PC-9 (cell line): ENCODE measurements at regions not wholly inside any gene's neighbourhood (a gene's known extent, or its start where the extent isn't known, plus 50 kb on each side); places are given as distances from the start of the nearest gene placed in this dataset.

ENCODE experiments used
- BruUV-seq: library from RNA; stranded (reverse); fragments of 400-500 nt; replicated peaks from 2 replicates; lab custom pipeline; 2021; lab: Mats Ljungman, UMichigan
- CTCF ChIA-PET: fragments of 300-600 bp; sonication (Branson Sonifier 250); formaldehyde crosslinking; loops from one replicate; lab custom pipeline; 2022; ENCODE audit warnings: antibody characterized with exemption; lab: Charles Lee
- POLR2A ChIA-PET: fragments of 300-600 bp; sonication (Branson Sonifier 250); formaldehyde crosslinking; loops from one replicate; lab custom pipeline; 2022; ENCODE audit warnings: antibody characterized with exemption; ENCODE audit not compliant: unreplicated experiment; lab: Charles Lee
- DNase-seq, 2 experiments: peaks; one replicate each; pipeline versions ENCODE4 v3.0.0 to v3.0.0-alpha.2; 2015 to 2022; ENCODE audit warnings: mixed read lengths in 1 of 2
- H2AFZ ChIP-seq: fragments of 200-600 bp; sonication (generic); 2 replicates; pipeline ENCODE4 v1.8.1; 2017; ENCODE audit warnings: antibody characterized with exemption
- H3F3A ChIP-seq: fragments of 200-600 bp; sonication (generic); 2 replicates; pipeline ENCODE4 v1.8.1; 2017; ENCODE audit warnings: antibody characterized with exemption, mild to moderate bottlenecking, low read depth; ENCODE audit not compliant: insufficient read depth
- H3K27ac ChIP-seq: fragments of 200-600 bp; sonication (generic); 2 replicates; pipeline ENCODE4 v1.6.1; 2016; ENCODE audit warnings: mixed run types
- H3K27me3 ChIP-seq: fragments of 200-600 bp; sonication (generic); 2 replicates; pipeline ENCODE4 v1.6.1; 2016; ENCODE audit warnings: low read depth, mixed run types; ENCODE audit not compliant: insufficient read depth
- H3K36me3 ChIP-seq: fragments of 200-600 bp; sonication (generic); 2 replicates; pipeline ENCODE4 v1.6.1; 2016; ENCODE audit warnings: low read depth, mixed run types
- H3K4me1 ChIP-seq: fragments of 200-600 bp; sonication (generic); replicated peaks from 2 replicates; pipeline ENCODE4 v1.6.1; 2016; ENCODE audit warnings: mixed run types; ENCODE audit not compliant: insufficient read depth
- H3K4me2 ChIP-seq: fragments of 200-600 bp; sonication (generic); 2 replicates; pipeline ENCODE4 v1.6.1; 2017; ENCODE audit warnings: mixed run types
- H3K4me3 ChIP-seq: fragments of 200-600 bp; sonication (generic); 2 replicates; pipeline ENCODE4 v1.6.1; 2016; ENCODE audit warnings: mixed run types
- H3K79me2 ChIP-seq: fragments of 200-600 bp; sonication (generic); 2 replicates; pipeline ENCODE4 v1.6.1; 2017; ENCODE audit warnings: low read depth, mixed run types
- H3K9me2 ChIP-seq: fragments of 200-600 bp; sonication (generic); 2 replicates; pipeline ENCODE4 v1.8.1; 2017; ENCODE audit warnings: mild to moderate bottlenecking; ENCODE audit not compliant: insufficient read depth
- H3K9me3 ChIP-seq: fragments of 200-600 bp; sonication (generic); 2 replicates; pipeline ENCODE4 v1.8.1; 2016; ENCODE audit warnings: low read depth; ENCODE audit not compliant: insufficient read depth
- H4K20me1 ChIP-seq: fragments of 200-600 bp; sonication (generic); 2 replicates; pipeline ENCODE4 v1.8.1; 2017; ENCODE audit not compliant: insufficient read depth
- CTCF ChIP-seq: fragments of 200-600 bp; sonication (generic); conservative IDR thresholded peaks from 2 replicates; pipeline ENCODE4 v1.6.1; 2017; ENCODE audit warnings: mixed run types, antibody characterized with exemption, mild to moderate bottlenecking, moderate library complexity
- EZH2 ChIP-seq: fragments of 200-600 bp; sonication (generic); IDR thresholded peaks from 2 replicates; pipeline ENCODE4 v1.8.0; 2017; ENCODE audit warnings: antibody characterized with exemption, low read depth
- intact Hi-C: fragments of 100-400 bp; cut with micrococcal nuclease; formaldehyde crosslinking; loops from one replicate; pipeline ENCODE4 v1.10.0; 2022; ENCODE audit not compliant: unreplicated experiment

- Histone ChIP-seq H3K4me1 (no peaks in the 10 kb centered on the region), H3K79me2 (no peaks in the 10 kb centered on the region), H3F3A (no peaks in the 10 kb centered on the region), H3K27me3 (no peaks in the 10 kb centered on the region), H2AFZ (no peak overlapping the region), H3K4me2 (no peak overlapping the region), H3K27ac (no peak overlapping the region), H3K4me3 (no peak overlapping the region), H3K9me3 (no peaks in the 10 kb centered on the region), H3K9me2 (no peaks in the 10 kb centered on the region), H3K36me3 (no peaks in the 10 kb centered on the region), H4K20me1 (no peaks in the 10 kb centered on the region)
- DNase-seq: no peak
- intact Hi-C loops: no loop called here
- CTCF ChIA-PET: no interaction called here
- BruUV-seq: no TSS peak
- POLR2A ChIA-PET: no interaction called here
- TF ChIP-seq EZH2 (no peak), CTCF (no peak)
These were observed 334.6 kb upstream of the MPDZ start for GRCh38 chr9:13614060-13614459.

- Histone ChIP-seq H3K9me2 (no peaks in the 10 kb centered on the region), H3K4me2 (no peak overlapping the region), H3K36me3 (no peaks in the 10 kb centered on the region), H2AFZ (no peak overlapping the region), H3K4me1 (no peaks in the 10 kb centered on the region), H4K20me1 (no peaks in the 10 kb centered on the region), H3K9me3 (no peaks in the 10 kb centered on the region), H3K4me3 (no peak overlapping the region), H3K27me3 (no peaks in the 10 kb centered on the region), H3K27ac (no peak overlapping the region), H3K79me2 (no peaks in the 10 kb centered on the region), H3F3A (no peaks in the 10 kb centered on the region)
- BruUV-seq: no TSS peak
- DNase-seq: no peak
- intact Hi-C loops: no loop called here
- POLR2A ChIA-PET: interaction anchor here (0.6 kb wide), 1 partner anchor 26 kb away, joined by 3 read pairs; no protein-coding TSS in a partner anchor
- TF ChIP-seq EZH2 (no peak), CTCF (no peak)
- CTCF ChIA-PET: no interaction called here
These were observed 333.8 kb upstream of the MPDZ start for GRCh38 chr9:13613296-13613695.

- Histone ChIP-seq H2AFZ (no peak overlapping the region), H3K79me2 (no peaks in the 10 kb centered on the region), H3K4me1 (no peaks in the 10 kb centered on the region), H3K4me3 (no peak overlapping the region), H3K9me2 (no peaks in the 10 kb centered on the region), H4K20me1 (no peaks in the 10 kb centered on the region), H3K9me3 (no peaks in the 10 kb centered on the region), H3K27ac (no peak overlapping the region), H3K4me2 (no peak overlapping the region), H3K36me3 (no peaks in the 10 kb centered on the region), H3F3A (no peaks in the 10 kb centered on the region), H3K27me3 (no peaks in the 10 kb centered on the region)
- no peak for DNase-seq
- TF ChIP-seq EZH2 (no peak), CTCF (no peak)
- ChIA-PET POLR2A (no interaction called here), CTCF (no interaction called here)
- BruUV-seq: no TSS peak
- intact Hi-C loops: no loop called here
These were observed 329.0 kb upstream of the MPDZ start for GRCh38 chr9:13608451-13608850.
